ENCODE measurements at regions not wholly inside any gene's neighbourhood (a gene's known extent, or its start where the extent isn't known, plus 50 kb on each side); places are given as distances from the start of the nearest gene placed in this dataset.
"Not testable (repeated sequence)": the region's sequence is repeated elsewhere in the genome, so short reads cannot be mapped to it uniquely, and the experiment has no call there.

DNA sequence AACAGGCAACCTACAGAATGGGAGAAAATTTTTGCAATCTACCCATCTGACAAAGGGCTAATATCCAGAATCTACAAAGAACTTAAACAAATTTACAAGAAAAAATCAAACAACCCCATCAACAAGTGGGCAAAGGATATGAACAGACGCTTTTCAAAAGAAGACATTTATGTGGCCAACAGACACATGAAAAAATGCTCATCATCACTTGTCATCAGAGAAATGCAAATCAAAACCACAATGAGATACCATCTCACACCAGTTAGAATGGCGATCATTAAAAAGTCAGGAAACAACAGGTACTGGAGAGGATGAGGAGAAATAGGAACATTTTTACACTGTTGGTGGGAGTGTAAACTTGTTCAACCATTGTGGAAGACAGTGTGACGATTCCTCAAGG, 321.6 kb downstream of the RPLP1 start:
- H3K9me3 ChIP-seq (ENCODE audit: control insufficient read depth, insufficient read depth, low read length); H3K27me3 ChIP-seq (ENCODE audit: control insufficient read depth, insufficient read depth, low read length); ATAC-seq; H3K27ac ChIP-seq (ENCODE audit: low read length); H3K9me3 Mint-ChIP-seq; DNase-seq; H3K36me3 ChIP-seq (ENCODE audit: control insufficient read depth, insufficient read depth, low read length); H3K4me1 ChIP-seq (ENCODE audit: control insufficient read depth, insufficient read depth, low read length); H3K27ac Mint-ChIP-seq; H3K4me1 Mint-ChIP-seq; H3K36me3 Mint-ChIP-seq; H3K4me3 Mint-ChIP-seq; H3K4me3 ChIP-seq (ENCODE audit: low read length); intact Hi-C loops (cut with micrococcal nuclease): not testable (repeated sequence)
- 100% methylated on average over 1 of the region's 3 CpGs for WGBS (ENCODE audit: insufficient coverage)
- peaks cover 57 to 71% of the 10 kb centered on the region in 2 donors for H3K27me3 Mint-ChIP-seq (ENCODE audit: low read depth in 2 of 2)

DNA sequence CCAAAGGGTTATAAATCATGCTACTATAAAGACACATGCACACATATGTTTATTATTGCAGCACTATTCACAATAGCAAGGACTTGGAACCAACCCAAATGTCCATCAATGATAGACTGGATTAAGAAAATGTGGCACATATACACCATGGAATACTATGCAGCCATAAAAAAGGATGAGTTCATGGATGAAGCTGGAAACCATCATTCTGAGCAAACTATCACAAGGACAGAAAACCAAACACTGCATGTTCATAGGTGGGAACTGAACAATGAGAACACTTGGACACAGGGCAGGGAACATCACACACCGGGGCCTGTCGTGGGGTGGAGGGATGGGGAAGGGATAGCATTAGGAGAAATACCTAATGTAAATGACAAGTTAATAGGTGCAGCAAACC, 322.1 kb downstream of the RPLP1 start:
- intact Hi-C loops (cut with micrococcal nuclease); H3K4me1 Mint-ChIP-seq; H3K27me3 ChIP-seq (ENCODE audit: control insufficient read depth, insufficient read depth, low read length); ATAC-seq; H3K4me3 ChIP-seq (ENCODE audit: low read length); H3K27ac Mint-ChIP-seq; DNase-seq; H3K4me3 Mint-ChIP-seq; H3K4me1 ChIP-seq (ENCODE audit: control insufficient read depth, insufficient read depth, low read length); H3K9me3 ChIP-seq (ENCODE audit: control insufficient read depth, insufficient read depth, low read length); H3K9me3 Mint-ChIP-seq; H3K27ac ChIP-seq (ENCODE audit: low read length); H3K36me3 Mint-ChIP-seq; H3K36me3 ChIP-seq (ENCODE audit: control insufficient read depth, insufficient read depth, low read length): not testable (repeated sequence)
- H3K27me3 Mint-ChIP-seq (ENCODE audit: low read depth in 2 of 2) = peaks cover 59 to 71% of the 10 kb centered on the region in 2 donors
- 93% methylated on average over 2 of the region's 2 CpGs for WGBS (ENCODE audit: insufficient coverage)

DNA sequence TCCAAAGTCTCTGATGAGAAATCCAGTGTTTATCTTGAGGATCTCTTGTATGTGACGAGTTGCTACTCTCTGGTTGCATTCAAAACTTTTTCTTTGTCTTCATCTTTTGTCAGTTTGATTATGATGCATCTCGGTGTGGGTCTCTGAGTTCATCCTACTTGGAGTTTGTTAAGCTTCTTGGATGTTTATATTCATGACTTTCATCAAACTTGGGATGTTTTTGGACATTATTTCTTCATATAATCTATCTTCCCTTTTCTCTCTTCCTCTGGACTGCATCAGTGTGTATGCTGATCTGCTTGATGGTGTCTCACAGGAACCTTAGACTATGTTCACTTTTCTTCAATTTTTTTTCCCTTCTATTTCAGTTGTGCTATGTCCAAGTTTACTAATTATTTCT, 320.4 kb downstream of the TLE3 start:
- peaks cover 50 to 71% of the 10 kb centered on the region in 2 donors for H3K27me3 Mint-ChIP-seq (ENCODE audit: low read depth in 2 of 2)

DNA sequence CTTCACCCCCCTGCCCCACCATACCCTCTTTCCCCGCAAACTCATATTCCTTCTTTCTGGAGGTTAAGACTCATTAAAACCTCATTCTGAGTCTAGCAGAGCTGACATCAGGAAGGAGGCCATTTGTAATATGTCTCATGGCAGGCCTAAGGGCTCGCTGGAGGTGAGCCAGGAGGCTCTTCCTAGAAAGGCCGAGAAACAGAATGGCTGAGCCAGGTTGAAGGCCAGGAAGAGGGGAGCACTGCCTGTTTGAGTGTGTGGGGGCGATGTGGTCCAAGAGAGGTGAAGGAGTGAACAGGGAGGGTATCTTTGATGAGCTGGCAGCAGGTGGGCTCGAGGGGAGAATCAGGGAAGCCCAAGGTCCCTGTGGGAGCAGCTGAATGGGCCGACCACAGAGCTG, 317.3 kb downstream of the TLE3 start:
- no peaks in the 10 kb centered on the region for H3K9me3 Mint-ChIP-seq
- WGBS (ENCODE audit: insufficient coverage) = 87% methylated on average over 6 of the region's 6 CpGs
- H3K27ac Mint-ChIP-seq = no peak overlapping the region

More for the DNA sequence above, 320.4 kb downstream of the TLE3 start:
- no peak overlapping the region for H3K27ac ChIP-seq (ENCODE audit: low read length)
- Mint-ChIP-seq H3K36me3 (no peaks in the 10 kb centered on the region), H3K27ac (no peak overlapping the region), H3K4me3 (no peak overlapping the region), H3K4me1 (peaks cover 0 to 7% of the 10 kb centered on the region in 2 donors), H3K9me3 (peaks cover 0 to 2% of the 10 kb centered on the region in 2 donors)
- no peaks in the 10 kb centered on the region for H3K36me3 ChIP-seq (ENCODE audit: control insufficient read depth, insufficient read depth, low read length)
- ATAC-seq = no peak
- intact Hi-C loops (cut with micrococcal nuclease) = no loop called here
- H3K4me3 ChIP-seq (ENCODE audit: low read length) = no peak overlapping the region
- WGBS (ENCODE audit: insufficient coverage) = 80% methylated on average over 2 of the region's 2 CpGs
- H3K9me3 ChIP-seq (ENCODE audit: control insufficient read depth, insufficient read depth, low read length) = no peaks in the 10 kb centered on the region
- TF ChIP-seq, protein P1, sequence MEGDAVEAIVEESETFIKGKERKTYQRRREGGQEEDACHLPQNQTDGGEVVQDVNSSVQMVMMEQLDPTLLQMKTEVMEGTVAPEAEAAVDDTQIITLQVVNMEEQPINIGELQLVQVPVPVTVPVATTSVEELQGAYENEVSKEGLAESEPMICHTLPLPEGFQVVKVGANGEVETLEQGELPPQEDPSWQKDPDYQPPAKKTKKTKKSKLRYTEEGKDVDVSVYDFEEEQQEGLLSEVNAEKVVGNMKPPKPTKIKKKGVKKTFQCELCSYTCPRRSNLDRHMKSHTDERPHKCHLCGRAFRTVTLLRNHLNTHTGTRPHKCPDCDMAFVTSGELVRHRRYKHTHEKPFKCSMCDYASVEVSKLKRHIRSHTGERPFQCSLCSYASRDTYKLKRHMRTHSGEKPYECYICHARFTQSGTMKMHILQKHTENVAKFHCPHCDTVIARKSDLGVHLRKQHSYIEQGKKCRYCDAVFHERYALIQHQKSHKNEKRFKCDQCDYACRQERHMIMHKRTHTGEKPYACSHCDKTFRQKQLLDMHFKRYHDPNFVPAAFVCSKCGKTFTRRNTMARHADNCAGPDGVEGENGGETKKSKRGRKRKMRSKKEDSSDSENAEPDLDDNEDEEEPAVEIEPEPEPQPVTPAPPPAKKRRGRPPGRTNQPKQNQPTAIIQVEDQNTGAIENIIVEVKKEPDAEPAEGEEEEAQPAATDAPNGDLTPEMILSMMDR (IDR thresholded peaks at IDR 0.05) = no peak
- DNase-seq = no peak
- H3K4me1 ChIP-seq (ENCODE audit: control insufficient read depth, insufficient read depth, low read length) = no peaks in the 10 kb centered on the region
- H3K27me3 ChIP-seq (ENCODE audit: control insufficient read depth, insufficient read depth, low read length) = no peaks in the 10 kb centered on the region

More for the DNA sequence above, 317.3 kb downstream of the TLE3 start:
- Histone ChIP-seq H3K36me3 (ENCODE audit: control insufficient read depth, insufficient read depth, low read length) (no peaks in the 10 kb centered on the region), H3K27me3 (ENCODE audit: control insufficient read depth, insufficient read depth, low read length) (no peaks in the 10 kb centered on the region), H3K4me3 (ENCODE audit: low read length) (no peak overlapping the region), H3K9me3 (ENCODE audit: control insufficient read depth, insufficient read depth, low read length) (no peaks in the 10 kb centered on the region), H3K27ac (ENCODE audit: low read length) (no peak overlapping the region), H3K4me1 (ENCODE audit: control insufficient read depth, insufficient read depth, low read length) (no peaks in the 10 kb centered on the region)
- no peak for DNase-seq
- Mint-ChIP-seq H3K4me1 (peaks cover 0 to 7% of the 10 kb centered on the region in 2 donors), H3K36me3 (no peaks in the 10 kb centered on the region), H3K4me3 (no peak overlapping the region), H3K27me3 (ENCODE audit: low read depth in 2 of 2) (peaks cover 47 to 75% of the 10 kb centered on the region in 2 donors)
- ATAC-seq = no peak
- intact Hi-C loops (cut with micrococcal nuclease) = no loop called here
- TF ChIP-seq, protein P1 (IDR thresholded peaks at IDR 0.05) = no peak
